ENCODE measurements at regions not wholly inside any gene's neighbourhood (a gene's known extent, or its start where the extent isn't known, plus 50 kb on each side); places are given as distances from the start of the nearest gene placed in this dataset.

DNA sequence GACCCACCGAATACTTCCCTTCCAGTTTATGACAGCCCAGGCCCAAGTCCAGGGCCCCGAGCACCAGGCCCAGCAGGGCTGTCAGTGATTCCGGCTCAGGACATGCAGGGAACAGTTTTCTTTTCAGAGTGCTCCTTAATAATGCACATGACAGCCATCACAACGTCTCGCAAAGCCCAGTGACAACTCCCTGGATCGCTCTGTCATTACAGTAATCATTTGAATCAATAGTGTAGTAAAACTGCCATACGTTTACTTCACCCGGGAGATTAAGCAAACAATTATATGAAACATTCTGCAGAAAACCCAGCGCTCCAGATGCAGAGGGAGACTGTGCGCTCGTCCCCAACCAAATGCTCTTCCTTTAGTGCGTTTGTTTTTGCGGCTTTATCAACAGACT, 162.6 kb upstream of the CDH13 start:
- TF ChIP-seq, protein P1, sequence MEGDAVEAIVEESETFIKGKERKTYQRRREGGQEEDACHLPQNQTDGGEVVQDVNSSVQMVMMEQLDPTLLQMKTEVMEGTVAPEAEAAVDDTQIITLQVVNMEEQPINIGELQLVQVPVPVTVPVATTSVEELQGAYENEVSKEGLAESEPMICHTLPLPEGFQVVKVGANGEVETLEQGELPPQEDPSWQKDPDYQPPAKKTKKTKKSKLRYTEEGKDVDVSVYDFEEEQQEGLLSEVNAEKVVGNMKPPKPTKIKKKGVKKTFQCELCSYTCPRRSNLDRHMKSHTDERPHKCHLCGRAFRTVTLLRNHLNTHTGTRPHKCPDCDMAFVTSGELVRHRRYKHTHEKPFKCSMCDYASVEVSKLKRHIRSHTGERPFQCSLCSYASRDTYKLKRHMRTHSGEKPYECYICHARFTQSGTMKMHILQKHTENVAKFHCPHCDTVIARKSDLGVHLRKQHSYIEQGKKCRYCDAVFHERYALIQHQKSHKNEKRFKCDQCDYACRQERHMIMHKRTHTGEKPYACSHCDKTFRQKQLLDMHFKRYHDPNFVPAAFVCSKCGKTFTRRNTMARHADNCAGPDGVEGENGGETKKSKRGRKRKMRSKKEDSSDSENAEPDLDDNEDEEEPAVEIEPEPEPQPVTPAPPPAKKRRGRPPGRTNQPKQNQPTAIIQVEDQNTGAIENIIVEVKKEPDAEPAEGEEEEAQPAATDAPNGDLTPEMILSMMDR (IDR thresholded peaks at IDR 0.05) = no peak
- TF ChIP-seq POLR2A (IDR thresholded peaks at IDR 0.05) = no peak
